ENCODE measurements at regions not wholly inside any gene's neighbourhood (a gene's known extent, or its start where the extent isn't known, plus 50 kb on each side); places are given as distances from the start of the nearest gene placed in this dataset.

- TF ChIP-seq, protein P1, sequence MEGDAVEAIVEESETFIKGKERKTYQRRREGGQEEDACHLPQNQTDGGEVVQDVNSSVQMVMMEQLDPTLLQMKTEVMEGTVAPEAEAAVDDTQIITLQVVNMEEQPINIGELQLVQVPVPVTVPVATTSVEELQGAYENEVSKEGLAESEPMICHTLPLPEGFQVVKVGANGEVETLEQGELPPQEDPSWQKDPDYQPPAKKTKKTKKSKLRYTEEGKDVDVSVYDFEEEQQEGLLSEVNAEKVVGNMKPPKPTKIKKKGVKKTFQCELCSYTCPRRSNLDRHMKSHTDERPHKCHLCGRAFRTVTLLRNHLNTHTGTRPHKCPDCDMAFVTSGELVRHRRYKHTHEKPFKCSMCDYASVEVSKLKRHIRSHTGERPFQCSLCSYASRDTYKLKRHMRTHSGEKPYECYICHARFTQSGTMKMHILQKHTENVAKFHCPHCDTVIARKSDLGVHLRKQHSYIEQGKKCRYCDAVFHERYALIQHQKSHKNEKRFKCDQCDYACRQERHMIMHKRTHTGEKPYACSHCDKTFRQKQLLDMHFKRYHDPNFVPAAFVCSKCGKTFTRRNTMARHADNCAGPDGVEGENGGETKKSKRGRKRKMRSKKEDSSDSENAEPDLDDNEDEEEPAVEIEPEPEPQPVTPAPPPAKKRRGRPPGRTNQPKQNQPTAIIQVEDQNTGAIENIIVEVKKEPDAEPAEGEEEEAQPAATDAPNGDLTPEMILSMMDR (conservative IDR thresholded peaks at IDR 0.05; ENCODE audit: low read length) = no peak
- no peak for TF ChIP-seq EZH2phosphoT487 (IDR thresholded peaks at IDR 0.05; ENCODE audit: borderline replicate concordance, low read depth, low read length)
Measured at GRCh38 chr1:163442231-163442879, 120.6 kb downstream of the NUF2 start.
